ENCODE measurements at regions not wholly inside any gene's neighbourhood (a gene's known extent, or its start where the extent isn't known, plus 50 kb on each side); places are given as distances from the start of the nearest gene placed in this dataset.
"Not testable (repeated sequence)": the region's sequence is repeated elsewhere in the genome, so short reads cannot be mapped to it uniquely, and the experiment has no call there.

DNA sequence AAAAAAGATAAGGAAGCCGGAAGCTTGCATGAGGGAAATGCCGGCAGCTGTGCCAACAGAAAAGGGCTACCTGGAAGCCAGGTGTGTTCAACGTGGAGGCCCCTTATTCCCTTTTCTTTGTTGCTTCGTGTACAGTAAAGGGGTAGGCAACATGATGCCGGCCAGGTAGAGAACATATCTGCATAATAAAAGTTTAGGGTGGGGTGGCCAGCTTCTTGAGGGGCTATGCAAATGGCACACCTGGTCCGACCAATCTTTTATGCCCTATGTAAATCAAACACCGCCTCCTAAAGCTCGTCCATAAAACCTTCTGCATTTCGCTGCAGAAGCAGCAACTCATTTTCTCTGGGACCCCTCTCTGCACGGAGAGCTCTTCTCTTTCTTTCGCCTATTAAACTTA is 911.6 kb downstream of the KCNJ2 start:
- no peaks in the 10 kb centered on the region for H3K27me3 ChIP-seq (ENCODE audit: low read depth, low read length)
- H3K4me1 ChIP-seq (ENCODE audit: control insufficient read depth in 1 of 2, insufficient read depth in 2 of 2, low read length in 2 of 2): no peaks in the 10 kb centered on the region
- H3K36me3 ChIP-seq (ENCODE audit: control insufficient read depth in 1 of 2, insufficient read depth in 2 of 2, low read length in 2 of 2): no peaks in the 10 kb centered on the region
- H3K4me3 ChIP-seq (ENCODE audit: low read depth in 1 of 2, low read length in 2 of 2): no peak overlapping the region
- no peak overlapping the region for H3K27ac ChIP-seq (ENCODE audit: low read length)
- no peaks in the 10 kb centered on the region for H3K9me3 ChIP-seq (ENCODE audit: control insufficient read depth in 1 of 2, low read length in 2 of 2)

DNA sequence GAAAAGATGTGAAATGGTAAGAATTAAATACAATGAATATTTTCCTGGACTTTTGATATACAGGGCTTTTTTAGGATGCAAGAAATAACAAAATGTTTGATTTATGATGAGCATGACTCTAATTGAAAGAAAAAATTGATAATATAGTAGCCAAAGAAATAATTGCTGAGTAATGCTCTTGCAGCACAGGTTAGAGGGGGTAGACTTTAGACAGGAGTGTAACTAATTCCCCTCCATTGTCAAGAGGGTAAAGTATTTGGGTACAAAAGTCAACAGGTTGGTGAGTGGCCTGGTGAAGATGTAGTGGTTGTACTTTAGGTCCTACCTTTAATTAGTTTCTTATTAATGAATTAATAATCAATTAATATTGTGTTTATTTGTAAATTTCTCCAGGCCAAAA is 912.3 kb downstream of the KCNJ2 start:
- H3K9me3 ChIP-seq (ENCODE audit: control insufficient read depth in 1 of 2, low read length in 2 of 2): no peaks in the 10 kb centered on the region
- no peaks in the 10 kb centered on the region for H3K4me1 ChIP-seq (ENCODE audit: control insufficient read depth in 1 of 2, insufficient read depth in 2 of 2, low read length in 2 of 2)
- no peaks in the 10 kb centered on the region for H3K36me3 ChIP-seq (ENCODE audit: control insufficient read depth in 1 of 2, insufficient read depth in 2 of 2, low read length in 2 of 2)
- H3K27me3 ChIP-seq (ENCODE audit: low read depth, low read length): no peaks in the 10 kb centered on the region
- no peak overlapping the region for H3K27ac ChIP-seq (ENCODE audit: low read length)
- no peak overlapping the region for H3K4me3 ChIP-seq (ENCODE audit: low read depth in 1 of 2, low read length in 2 of 2)

DNA sequence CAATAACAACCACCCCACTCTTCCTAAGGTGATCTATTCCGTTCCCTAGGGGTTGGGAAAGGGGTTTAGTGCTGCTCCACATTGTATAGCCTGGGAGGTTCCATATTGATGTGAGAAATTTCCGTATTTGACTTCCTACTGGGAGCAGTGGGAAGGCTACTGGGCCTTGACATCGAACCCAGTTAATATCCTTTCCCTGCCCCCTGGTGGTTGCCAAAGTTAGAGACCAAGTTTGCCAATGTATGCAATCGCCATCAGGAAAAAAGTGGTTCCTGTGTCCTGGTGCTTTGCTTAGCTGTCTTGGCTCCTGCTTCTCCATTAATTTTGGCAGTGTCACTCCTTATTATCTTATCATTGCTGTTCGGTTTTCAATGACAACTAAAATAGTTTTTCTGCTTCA is 914.9 kb downstream of the KCNJ2 start:
- Histone ChIP-seq H3K4me1 (ENCODE audit: control insufficient read depth in 1 of 2, insufficient read depth in 2 of 2, low read length in 2 of 2) (no peaks in the 10 kb centered on the region), H3K36me3 (ENCODE audit: control insufficient read depth in 1 of 2, insufficient read depth in 2 of 2, low read length in 2 of 2) (no peaks in the 10 kb centered on the region), H3K4me3 (ENCODE audit: low read depth in 1 of 2, low read length in 2 of 2) (no peak overlapping the region), H3K27me3 (ENCODE audit: low read depth, low read length) (no peaks in the 10 kb centered on the region), H3K27ac (ENCODE audit: low read length) (no peak overlapping the region), H3K9me3 (ENCODE audit: control insufficient read depth in 1 of 2, low read length in 2 of 2) (no peaks in the 10 kb centered on the region)

DNA sequence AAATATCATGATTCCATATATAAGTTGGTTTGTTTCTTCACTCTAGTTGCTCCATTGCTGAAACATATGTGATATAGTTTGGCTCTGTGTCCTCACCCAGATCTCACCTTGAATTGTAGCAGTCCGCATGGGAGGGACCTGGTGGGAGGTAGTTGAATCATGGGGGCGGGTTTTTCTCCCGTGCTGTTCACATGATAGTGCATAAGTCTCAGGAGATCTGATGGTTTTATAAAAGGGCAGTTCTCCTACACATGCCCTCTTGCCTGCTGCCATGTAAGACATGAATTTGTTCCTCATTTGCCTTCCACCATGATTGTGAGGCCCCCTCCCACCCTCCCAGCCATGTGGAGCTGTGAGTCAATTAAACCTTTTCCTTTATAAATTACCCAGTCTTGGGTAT is 915.5 kb downstream of the KCNJ2 start:
- Histone ChIP-seq H3K4me1 (ENCODE audit: control insufficient read depth in 1 of 2, insufficient read depth in 2 of 2, low read length in 2 of 2) (no peaks in the 10 kb centered on the region), H3K27ac (ENCODE audit: low read length) (no peak overlapping the region), H3K9me3 (ENCODE audit: control insufficient read depth in 1 of 2, low read length in 2 of 2) (no peaks in the 10 kb centered on the region), H3K27me3 (ENCODE audit: low read depth, low read length) (no peaks in the 10 kb centered on the region), H3K36me3 (ENCODE audit: control insufficient read depth in 1 of 2, insufficient read depth in 2 of 2, low read length in 2 of 2) (no peaks in the 10 kb centered on the region), H3K4me3 (ENCODE audit: low read depth in 1 of 2, low read length in 2 of 2) (no peak overlapping the region)

DNA sequence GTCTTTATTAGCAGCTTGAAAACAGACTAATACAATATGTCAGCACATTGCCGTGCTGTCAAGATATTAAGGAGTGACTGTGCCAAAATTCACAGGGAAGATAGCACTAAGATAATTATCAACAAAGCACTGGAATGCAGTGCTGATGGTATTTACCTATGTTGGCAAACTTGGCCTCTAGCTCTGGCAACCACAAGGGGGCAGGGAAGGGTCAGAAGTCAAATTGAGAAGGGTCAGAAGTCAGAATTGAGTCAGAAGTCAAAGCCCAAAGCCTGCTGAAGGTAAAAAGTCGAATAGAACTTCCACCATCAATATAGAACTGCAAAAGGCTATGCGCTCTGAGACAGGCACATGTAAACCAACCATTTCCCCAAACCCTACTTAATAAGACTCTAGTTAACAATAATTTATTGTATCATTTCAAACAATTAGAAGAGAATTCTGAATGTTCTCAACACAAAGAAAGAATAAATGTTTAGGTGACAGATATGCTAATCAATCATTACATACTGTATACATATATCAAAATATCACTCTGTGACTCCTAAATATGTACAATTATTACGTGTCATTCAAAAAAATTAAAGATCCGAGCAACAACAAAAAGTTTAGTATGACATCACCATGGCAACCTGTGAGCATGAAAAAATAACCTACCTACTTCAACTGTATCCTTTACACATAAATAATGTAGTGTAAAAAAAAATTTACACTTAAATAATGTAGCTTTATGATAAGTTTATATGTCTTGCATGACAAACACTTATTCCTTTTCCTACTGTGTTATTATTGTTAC is 916.1 kb downstream of the KCNJ2 start:
- no peak overlapping the region for H3K4me3 ChIP-seq (ENCODE audit: low read depth in 1 of 2, low read length in 2 of 2)
- no peaks in the 10 kb centered on the region for H3K9me3 ChIP-seq (ENCODE audit: control insufficient read depth in 1 of 2, low read length in 2 of 2)
- no peaks in the 10 kb centered on the region for H3K4me1 ChIP-seq (ENCODE audit: control insufficient read depth in 1 of 2, insufficient read depth in 2 of 2, low read length in 2 of 2)
- no peaks in the 10 kb centered on the region for H3K27me3 ChIP-seq (ENCODE audit: low read depth, low read length)
- H3K36me3 ChIP-seq (ENCODE audit: control insufficient read depth in 1 of 2, insufficient read depth in 2 of 2, low read length in 2 of 2): no peaks in the 10 kb centered on the region
- no peak overlapping the region for H3K27ac ChIP-seq (ENCODE audit: low read length)

DNA sequence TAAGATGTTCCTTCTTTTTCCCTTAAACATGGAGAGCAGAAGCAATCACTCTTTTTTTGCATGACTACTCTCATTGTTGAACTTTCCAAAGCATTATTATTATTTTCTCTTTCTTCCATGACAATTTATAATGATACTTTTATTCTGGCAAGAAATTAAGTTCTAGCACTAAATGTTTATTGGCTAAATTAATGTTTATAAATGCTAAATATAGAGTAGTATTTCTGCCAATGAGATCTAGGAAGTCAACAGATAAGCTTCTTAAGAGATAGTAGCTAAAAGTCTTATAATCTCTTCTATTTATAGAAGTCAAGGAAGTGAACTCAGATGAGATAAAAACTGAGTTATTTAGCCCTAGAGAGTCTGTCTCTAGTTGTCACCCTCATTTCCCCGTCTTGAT is 920.1 kb downstream of the KCNJ2 start:
- no peaks in the 10 kb centered on the region for H3K36me3 ChIP-seq (ENCODE audit: control insufficient read depth in 1 of 2, insufficient read depth in 2 of 2, low read length in 2 of 2)
- H3K4me1 ChIP-seq (ENCODE audit: control insufficient read depth in 1 of 2, insufficient read depth in 2 of 2, low read length in 2 of 2): no peaks in the 10 kb centered on the region
- H3K27me3 ChIP-seq (ENCODE audit: low read depth, low read length): no peaks in the 10 kb centered on the region
- H3K9me3 ChIP-seq (ENCODE audit: control insufficient read depth in 1 of 2, low read length in 2 of 2): peaks cover 0 to 5% of the 10 kb centered on the region in 2 donors
- H3K27ac ChIP-seq (ENCODE audit: low read length): no peak overlapping the region
- H3K4me3 ChIP-seq (ENCODE audit: low read depth in 1 of 2, low read length in 2 of 2): no peak overlapping the region

DNA sequence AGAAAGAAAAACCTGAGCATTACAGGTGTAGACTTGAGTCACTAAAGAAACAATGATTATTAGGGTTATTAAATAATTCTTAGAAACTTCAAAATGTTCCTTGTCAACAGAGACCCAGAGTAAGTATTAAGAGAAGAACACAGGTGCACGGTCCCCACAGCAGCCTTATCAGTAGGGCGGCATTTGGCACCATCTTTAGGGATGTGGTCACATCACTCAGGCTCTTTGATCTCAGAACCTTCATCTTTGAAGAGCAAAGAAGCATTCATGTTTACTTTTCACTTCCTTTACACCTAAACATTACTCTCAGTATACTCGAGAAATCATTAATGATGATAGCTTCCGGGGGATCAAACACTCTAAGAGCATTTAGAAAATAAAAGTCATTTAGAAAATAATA is 928.7 kb downstream of the KCNJ2 start:
- Histone ChIP-seq H3K27ac (ENCODE audit: low read length) (no peak overlapping the region), H3K4me1 (ENCODE audit: control insufficient read depth in 1 of 2, insufficient read depth in 2 of 2, low read length in 2 of 2) (no peaks in the 10 kb centered on the region), H3K4me3 (ENCODE audit: low read depth in 1 of 2, low read length in 2 of 2) (no peak overlapping the region), H3K9me3 (ENCODE audit: control insufficient read depth in 1 of 2, low read length in 2 of 2) (no peaks in the 10 kb centered on the region), H3K27me3 (ENCODE audit: low read depth, low read length) (no peaks in the 10 kb centered on the region), H3K36me3 (ENCODE audit: control insufficient read depth in 1 of 2, insufficient read depth in 2 of 2, low read length in 2 of 2) (no peaks in the 10 kb centered on the region)

DNA sequence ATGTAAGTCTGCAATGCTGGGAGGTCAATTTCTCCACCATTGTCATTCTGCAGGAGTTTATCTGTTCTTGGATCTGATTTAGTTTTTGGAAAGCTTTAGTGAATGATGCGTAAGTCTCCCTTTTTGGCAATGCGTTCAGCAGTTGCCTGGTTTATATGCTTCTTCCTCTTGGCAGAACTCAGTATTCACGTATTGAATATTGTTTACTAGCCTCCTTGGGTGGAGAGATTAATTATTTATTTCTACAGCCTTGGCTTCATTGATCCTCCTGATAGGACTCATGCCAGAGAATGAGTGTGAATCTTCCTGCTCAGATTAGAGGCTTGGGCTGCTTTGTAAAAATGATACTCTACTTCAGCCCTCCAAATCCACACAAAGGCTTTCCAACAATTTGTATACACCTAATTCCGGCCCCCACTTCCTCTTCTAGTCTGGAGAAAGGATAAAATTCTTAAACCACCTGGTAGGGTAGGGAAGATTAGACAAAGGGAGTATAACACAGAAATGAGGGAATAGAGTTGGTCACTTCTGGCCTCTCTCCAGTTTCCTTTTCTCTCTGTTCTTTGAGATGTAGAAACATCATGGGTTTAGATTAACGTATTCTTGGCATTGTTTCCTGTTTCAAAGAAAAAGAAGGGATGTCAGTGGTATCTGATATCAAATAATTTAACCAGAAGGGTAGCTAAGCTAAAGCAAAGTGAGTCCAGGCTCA is 929.8 kb downstream of the KCNJ2 start:
- Histone ChIP-seq H3K4me3 (ENCODE audit: low read depth in 1 of 2, low read length in 2 of 2) (no peak overlapping the region), H3K9me3 (ENCODE audit: control insufficient read depth in 1 of 2, low read length in 2 of 2) (no peaks in the 10 kb centered on the region), H3K27ac (ENCODE audit: low read length) (no peak overlapping the region), H3K36me3 (ENCODE audit: control insufficient read depth in 1 of 2, insufficient read depth in 2 of 2, low read length in 2 of 2) (no peaks in the 10 kb centered on the region), H3K4me1 (ENCODE audit: control insufficient read depth in 1 of 2, insufficient read depth in 2 of 2, low read length in 2 of 2) (no peaks in the 10 kb centered on the region), H3K27me3 (ENCODE audit: low read depth, low read length) (no peaks in the 10 kb centered on the region)

DNA sequence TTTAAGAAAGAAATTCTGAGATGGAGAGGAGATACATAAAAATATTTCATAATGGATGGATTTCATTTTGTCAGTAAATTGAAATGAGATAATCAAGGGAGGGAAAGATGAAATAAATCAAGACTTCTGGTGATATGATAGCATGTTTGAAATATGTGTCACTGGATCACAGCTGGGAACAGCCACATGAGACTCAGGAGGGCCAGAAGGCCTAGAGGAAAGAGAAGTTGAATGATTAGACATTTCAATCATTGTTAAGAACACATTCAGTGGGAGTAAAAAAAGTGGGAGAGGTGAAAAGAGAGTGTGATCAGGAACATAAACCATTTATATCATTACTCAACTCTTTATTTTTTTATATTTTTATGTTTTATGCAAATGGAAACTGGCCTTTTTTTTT is 933.4 kb downstream of the KCNJ2 start:
- H3K4me1 ChIP-seq (ENCODE audit: control insufficient read depth in 1 of 2, insufficient read depth in 2 of 2, low read length in 2 of 2): no peaks in the 10 kb centered on the region

DNA sequence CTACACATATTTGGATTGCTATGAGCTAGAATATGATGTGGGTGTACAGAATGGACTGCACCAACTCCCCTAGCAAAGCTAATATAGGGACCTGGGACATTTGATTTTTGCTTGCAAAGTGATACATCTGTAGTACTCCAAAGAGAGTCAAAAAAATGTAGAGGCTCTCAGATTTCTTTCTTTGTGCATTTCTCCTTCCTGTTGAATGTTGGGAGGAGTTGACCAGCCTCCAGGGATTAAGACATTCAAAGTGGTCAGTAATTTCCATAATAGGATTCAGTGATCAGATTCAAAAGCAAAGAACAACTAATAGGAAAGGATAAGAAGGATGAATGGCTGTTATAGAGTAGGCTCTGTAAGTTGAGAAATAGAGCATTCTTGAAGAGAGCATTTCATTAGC is 934.9 kb downstream of the KCNJ2 start:
- Histone ChIP-seq H3K4me1 (ENCODE audit: control insufficient read depth in 1 of 2, insufficient read depth in 2 of 2, low read length in 2 of 2) (no peaks in the 10 kb centered on the region), H3K36me3 (ENCODE audit: control insufficient read depth in 1 of 2, insufficient read depth in 2 of 2, low read length in 2 of 2) (no peaks in the 10 kb centered on the region), H3K4me3 (ENCODE audit: low read depth in 1 of 2, low read length in 2 of 2) (no peak overlapping the region), H3K27me3 (ENCODE audit: low read depth, low read length) (no peaks in the 10 kb centered on the region), H3K27ac (ENCODE audit: low read length) (no peak overlapping the region), H3K9me3 (ENCODE audit: control insufficient read depth in 1 of 2, low read length in 2 of 2) (no peaks in the 10 kb centered on the region)

More for the DNA sequence above, 933.4 kb downstream of the KCNJ2 start:
- Histone ChIP-seq H3K27me3 (ENCODE audit: low read depth, low read length) (no peaks in the 10 kb centered on the region), H3K9me3 (ENCODE audit: control insufficient read depth in 1 of 2, low read length in 2 of 2) (no peaks in the 10 kb centered on the region), H3K4me3 (ENCODE audit: low read depth in 1 of 2, low read length in 2 of 2) (no peak overlapping the region), H3K36me3 (ENCODE audit: control insufficient read depth in 1 of 2, insufficient read depth in 2 of 2, low read length in 2 of 2) (no peaks in the 10 kb centered on the region), H3K27ac (ENCODE audit: low read length) (no peak overlapping the region)

DNA sequence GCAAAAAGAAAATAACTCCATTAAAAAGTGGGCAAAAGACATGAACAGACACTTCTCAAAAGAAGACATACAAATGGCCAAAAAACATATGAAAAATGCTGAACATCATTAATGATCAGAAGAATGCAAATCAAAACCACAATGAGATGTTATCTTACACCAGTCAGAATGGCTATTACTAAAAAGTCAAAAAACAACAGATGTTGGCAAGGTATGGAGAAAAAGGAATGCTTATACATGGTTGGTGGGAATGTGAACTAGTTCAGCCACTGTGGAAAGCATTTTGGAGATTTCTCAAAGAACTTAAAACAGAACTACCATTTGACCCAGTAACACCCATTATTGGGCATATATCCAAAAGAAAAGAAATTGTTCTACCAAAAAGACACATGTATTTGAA is 936.7 kb downstream of the KCNJ2 start:
- not testable (repeated sequence) for H3K4me1 ChIP-seq (ENCODE audit: control insufficient read depth in 1 of 2, insufficient read depth in 2 of 2, low read length in 2 of 2); H3K36me3 ChIP-seq (ENCODE audit: control insufficient read depth in 1 of 2, insufficient read depth in 2 of 2, low read length in 2 of 2); H3K27me3 ChIP-seq (ENCODE audit: low read depth, low read length); H3K27ac ChIP-seq (ENCODE audit: low read length); H3K9me3 ChIP-seq (ENCODE audit: control insufficient read depth in 1 of 2, low read length in 2 of 2); H3K4me3 ChIP-seq (ENCODE audit: low read depth in 1 of 2, low read length in 2 of 2)

DNA sequence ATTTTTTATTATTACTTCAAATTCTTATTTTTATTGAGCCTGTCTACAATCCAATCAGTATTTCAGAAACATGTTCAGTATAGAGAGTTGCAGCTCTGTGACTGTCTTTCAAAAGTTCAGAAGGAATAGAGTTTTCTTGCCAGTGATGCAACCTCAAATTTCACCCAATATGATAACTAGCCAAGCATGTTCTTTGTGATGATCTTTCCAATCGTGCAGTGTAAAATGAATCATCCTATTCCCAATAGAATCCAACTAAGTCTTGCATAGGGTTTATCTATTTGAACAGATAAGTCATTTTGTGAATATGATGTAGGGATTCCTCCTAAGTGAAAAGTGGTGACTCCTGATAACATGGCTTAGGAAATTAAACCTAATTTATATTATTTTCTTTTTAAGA is 937.8 kb downstream of the KCNJ2 start:
- Histone ChIP-seq H3K36me3 (ENCODE audit: control insufficient read depth in 1 of 2, insufficient read depth in 2 of 2, low read length in 2 of 2) (no peaks in the 10 kb centered on the region), H3K4me1 (ENCODE audit: control insufficient read depth in 1 of 2, insufficient read depth in 2 of 2, low read length in 2 of 2) (no peaks in the 10 kb centered on the region), H3K4me3 (ENCODE audit: low read depth in 1 of 2, low read length in 2 of 2) (no peak overlapping the region)

More for the DNA sequence above, 937.8 kb downstream of the KCNJ2 start:
- H3K27me3 ChIP-seq (ENCODE audit: low read depth, low read length): no peaks in the 10 kb centered on the region
- no peak overlapping the region for H3K27ac ChIP-seq (ENCODE audit: low read length)
- H3K9me3 ChIP-seq (ENCODE audit: control insufficient read depth in 1 of 2, low read length in 2 of 2): no peaks in the 10 kb centered on the region
